ENCODE measurements at regions not wholly inside any gene's neighbourhood (a gene's known extent, or its start where the extent isn't known, plus 50 kb on each side); places are given as distances from the start of the nearest gene placed in this dataset. TPM values are rescaled to one million over a fixed set of nuclear protein-coding genes. Genes with fewer than 3 reads are reported as not detected.
A peak's percentile ranks its signal among the peaks of the same experiment; 100 is the strongest.
"Not testable (repeated sequence)": the region's sequence is repeated elsewhere in the genome, so short reads cannot be mapped to it uniquely, and the experiment has no call there.

DNA sequence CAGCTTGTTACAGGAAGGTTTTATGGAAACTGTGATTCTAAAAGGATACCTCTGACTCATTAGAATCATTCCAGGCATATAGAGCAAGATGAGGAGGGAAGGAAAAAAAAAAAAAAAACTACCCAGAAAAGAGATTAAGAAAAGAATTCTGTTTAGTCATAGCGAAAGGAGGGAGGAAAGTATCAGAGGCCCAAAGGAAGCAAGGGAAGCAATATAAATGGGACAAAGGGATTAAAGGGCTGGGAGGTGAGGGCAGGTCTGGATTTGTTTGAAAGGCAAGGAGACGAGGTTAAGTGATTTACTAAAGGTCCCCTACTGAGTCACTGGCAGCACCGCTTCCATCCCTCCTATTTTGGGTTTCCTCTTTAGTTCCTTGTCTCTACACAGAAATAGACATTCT lies 88.6 kb upstream of the IL1RAPL1 start:
- peak overlapping the region; percentile 23 for H3K4me2 ChIP-seq
- no peaks in the 10 kb centered on the region for H3K9me2 ChIP-seq (replicated peaks; ENCODE audit: insufficient read depth)
- H3K27me3 ChIP-seq, result no peaks in the 10 kb centered on the region
- H3K9me3 ChIP-seq (ENCODE audit: low read depth), result no peaks in the 10 kb centered on the region
- H3K27ac ChIP-seq, result peak overlapping the region; percentile 43
- no peaks in the 10 kb centered on the region for H3K4me1 ChIP-seq (ENCODE audit: insufficient read depth)
- H3K79me2 ChIP-seq, result no peaks in the 10 kb centered on the region
- WGBS (ENCODE audit: low lambda C conversion rate, missing lambda C conversion rate), result 39% methylated on average over 3 of the region's 3 CpGs
- no peaks in the 10 kb centered on the region for H4K20me1 ChIP-seq (ENCODE audit: insufficient read depth, poor library complexity, severe bottlenecking)
- no peak overlapping the region for H3K4me3 ChIP-seq
- DNase-seq (ENCODE audit: low spot score), result peak; percentile 7
- TF ChIP-seq, protein P1, sequence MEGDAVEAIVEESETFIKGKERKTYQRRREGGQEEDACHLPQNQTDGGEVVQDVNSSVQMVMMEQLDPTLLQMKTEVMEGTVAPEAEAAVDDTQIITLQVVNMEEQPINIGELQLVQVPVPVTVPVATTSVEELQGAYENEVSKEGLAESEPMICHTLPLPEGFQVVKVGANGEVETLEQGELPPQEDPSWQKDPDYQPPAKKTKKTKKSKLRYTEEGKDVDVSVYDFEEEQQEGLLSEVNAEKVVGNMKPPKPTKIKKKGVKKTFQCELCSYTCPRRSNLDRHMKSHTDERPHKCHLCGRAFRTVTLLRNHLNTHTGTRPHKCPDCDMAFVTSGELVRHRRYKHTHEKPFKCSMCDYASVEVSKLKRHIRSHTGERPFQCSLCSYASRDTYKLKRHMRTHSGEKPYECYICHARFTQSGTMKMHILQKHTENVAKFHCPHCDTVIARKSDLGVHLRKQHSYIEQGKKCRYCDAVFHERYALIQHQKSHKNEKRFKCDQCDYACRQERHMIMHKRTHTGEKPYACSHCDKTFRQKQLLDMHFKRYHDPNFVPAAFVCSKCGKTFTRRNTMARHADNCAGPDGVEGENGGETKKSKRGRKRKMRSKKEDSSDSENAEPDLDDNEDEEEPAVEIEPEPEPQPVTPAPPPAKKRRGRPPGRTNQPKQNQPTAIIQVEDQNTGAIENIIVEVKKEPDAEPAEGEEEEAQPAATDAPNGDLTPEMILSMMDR (IDR thresholded peaks at IDR 0.05; ENCODE audit: poor library complexity), result no peak
- TF ChIP-seq EZH2 (IDR thresholded peaks at IDR 0.05; ENCODE audit: borderline replicate concordance), result no peak
- TF ChIP-seq EZH2phosphoT487 (IDR thresholded peaks at IDR 0.05; ENCODE audit: low read depth, severe bottlenecking, unreplicated experiment), result no peak
- H3K36me3 ChIP-seq (replicated peaks; ENCODE audit: insufficient read depth, low read depth), result no peaks in the 10 kb centered on the region
- H2AFZ ChIP-seq, result no peak overlapping the region

DNA sequence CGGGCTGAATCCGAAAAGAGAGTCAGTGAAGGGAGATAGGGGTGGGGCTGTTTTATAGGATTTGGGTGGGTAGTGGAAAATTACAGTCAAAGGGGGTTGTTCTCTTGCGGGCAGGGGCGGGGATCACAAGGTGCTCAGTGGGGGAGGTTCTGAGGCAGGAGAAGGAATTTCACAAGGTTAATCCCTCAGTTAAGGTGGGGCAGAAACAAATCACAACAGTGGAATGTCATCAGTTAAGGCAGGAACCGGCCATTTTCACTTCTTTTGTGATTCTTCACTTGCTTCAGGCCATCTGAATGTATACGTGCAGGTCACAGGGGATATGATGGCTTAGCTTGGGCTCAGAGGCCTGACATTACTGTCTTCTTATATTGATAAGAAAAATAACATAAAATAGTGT lies 84.6 kb upstream of the IL1RAPL1 start:
- H3K4me3 ChIP-seq; H3K9me2 ChIP-seq (replicated peaks; ENCODE audit: insufficient read depth); H3K36me3 ChIP-seq (replicated peaks; ENCODE audit: insufficient read depth, low read depth); H3K27me3 ChIP-seq; H3K9me3 ChIP-seq (ENCODE audit: low read depth); H3K79me2 ChIP-seq; H4K20me1 ChIP-seq (ENCODE audit: insufficient read depth, poor library complexity, severe bottlenecking); DNase-seq (ENCODE audit: low spot score); H3K27ac ChIP-seq; H2AFZ ChIP-seq; H3K4me1 ChIP-seq (ENCODE audit: insufficient read depth); H3K4me2 ChIP-seq: not testable (repeated sequence)
- WGBS (ENCODE audit: low lambda C conversion rate, missing lambda C conversion rate), result 69% methylated on average over 6 of the region's 6 CpGs

GRCh38 chrX:28507650-28508049 lies 79.6 kb upstream of the IL1RAPL1 start:
- not testable (repeated sequence) for H3K4me1 ChIP-seq (ENCODE audit: insufficient read depth); H3K9me3 ChIP-seq (ENCODE audit: low read depth); H3K9me2 ChIP-seq (replicated peaks; ENCODE audit: insufficient read depth); H3K36me3 ChIP-seq (replicated peaks; ENCODE audit: insufficient read depth, low read depth); H3K79me2 ChIP-seq; DNase-seq (ENCODE audit: low spot score); H3K4me3 ChIP-seq; H3K27ac ChIP-seq; H3K4me2 ChIP-seq; H4K20me1 ChIP-seq (ENCODE audit: insufficient read depth, poor library complexity, severe bottlenecking); H3K27me3 ChIP-seq; H2AFZ ChIP-seq
- WGBS (ENCODE audit: low lambda C conversion rate, missing lambda C conversion rate), result 54% methylated on average over 3 of the region's 3 CpGs

- H4K20me1 ChIP-seq (ENCODE audit: insufficient read depth, poor library complexity, severe bottlenecking), result no peaks in the 10 kb centered on the region
- no peak for DNase-seq (ENCODE audit: low spot score)
- no peak overlapping the region for H3K27ac ChIP-seq
- 84% methylated on average over 2 of the region's 2 CpGs for WGBS (ENCODE audit: low lambda C conversion rate, missing lambda C conversion rate)
- H3K27me3 ChIP-seq, result no peaks in the 10 kb centered on the region
- no peaks in the 10 kb centered on the region for H3K79me2 ChIP-seq
- H3K4me3 ChIP-seq, result no peak overlapping the region
- no peaks in the 10 kb centered on the region for H3K9me2 ChIP-seq (replicated peaks; ENCODE audit: insufficient read depth)
- H3K4me2 ChIP-seq, result no peak overlapping the region
- no peaks in the 10 kb centered on the region for H3K9me3 ChIP-seq (ENCODE audit: low read depth)
- H3K4me1 ChIP-seq (ENCODE audit: insufficient read depth), result no peaks in the 10 kb centered on the region
- TF ChIP-seq EZH2 (IDR thresholded peaks at IDR 0.05; ENCODE audit: borderline replicate concordance) (no peak), EZH2phosphoT487 (IDR thresholded peaks at IDR 0.05; ENCODE audit: low read depth, severe bottlenecking, unreplicated experiment) (no peak)
- TF ChIP-seq, protein P1 (IDR thresholded peaks at IDR 0.05; ENCODE audit: poor library complexity), result no peak
- H2AFZ ChIP-seq, result no peak overlapping the region
- no peaks in the 10 kb centered on the region for H3K36me3 ChIP-seq (replicated peaks; ENCODE audit: insufficient read depth, low read depth)
Measured at GRCh38 chrX:28520786-28521185, 66.5 kb upstream of the IL1RAPL1 start.

DNA sequence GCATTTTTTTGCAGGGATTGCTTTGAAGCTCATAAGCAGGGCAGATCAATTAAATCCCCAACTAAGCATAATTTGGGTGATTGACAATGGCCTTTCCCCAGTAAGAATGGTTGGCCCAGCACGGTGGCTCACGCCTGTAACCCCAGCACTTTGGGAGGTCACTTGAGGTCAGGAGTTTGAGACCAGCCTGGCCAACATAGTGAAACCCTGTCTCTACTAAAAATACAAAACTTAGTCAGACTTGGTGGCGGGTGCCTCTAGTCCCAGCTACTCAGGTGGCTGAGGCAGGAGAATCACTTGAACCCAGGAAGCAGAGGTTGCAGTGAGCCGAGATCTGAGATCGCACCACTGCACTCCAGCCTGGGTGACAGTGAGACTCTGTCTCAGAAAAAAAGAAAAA lies 58.9 kb upstream of the IL1RAPL1 start:
- H3K27ac ChIP-seq; H3K9me3 ChIP-seq (ENCODE audit: low read depth); H3K79me2 ChIP-seq; H2AFZ ChIP-seq; H3K27me3 ChIP-seq; H3K36me3 ChIP-seq (replicated peaks; ENCODE audit: insufficient read depth, low read depth); H3K4me3 ChIP-seq; H3K4me1 ChIP-seq (ENCODE audit: insufficient read depth); H3K4me2 ChIP-seq; H3K9me2 ChIP-seq (replicated peaks; ENCODE audit: insufficient read depth); H4K20me1 ChIP-seq (ENCODE audit: insufficient read depth, poor library complexity, severe bottlenecking); DNase-seq (ENCODE audit: low spot score): not testable (repeated sequence)
- WGBS (ENCODE audit: low lambda C conversion rate, missing lambda C conversion rate), result 90% methylated on average over 5 of the region's 5 CpGs

Small RNAs in the stretch of these regions (microRNA-seq; reads per million reads assigned to microRNA genes)
- gene MIR6134, result not detected

Small RNAs in the stretch of these regions (small RNA-seq; reads per million reads assigned to genes)
- gene MIR6134, result not detected
